ENCODE measurements at regions not wholly inside any gene's neighbourhood (a gene's known extent, or its start where the extent isn't known, plus 50 kb on each side); places are given as distances from the start of the nearest gene placed in this dataset.

- TF ChIP-seq CTCF (IDR thresholded peaks at IDR 0.05; ENCODE audit: low read length) (no peak), EZH2 (optimal IDR thresholded peaks at IDR 0.05; ENCODE audit: low read depth, low read length) (no peak)
These were observed 309.1 kb upstream of the C2CD4B start for GRCh38 chr15:62474021-62474770.

Data from MM.1S (cell line).